ENCODE measurements at regions not wholly inside any gene's neighbourhood (a gene's known extent, or its start where the extent isn't known, plus 50 kb on each side); places are given as distances from the start of the nearest gene placed in this dataset.
A peak's percentile ranks its signal among the peaks of the same experiment; 100 is the strongest.
"Not testable (repeated sequence)": the region's sequence is repeated elsewhere in the genome, so short reads cannot be mapped to it uniquely, and the experiment has no call there.

DNA sequence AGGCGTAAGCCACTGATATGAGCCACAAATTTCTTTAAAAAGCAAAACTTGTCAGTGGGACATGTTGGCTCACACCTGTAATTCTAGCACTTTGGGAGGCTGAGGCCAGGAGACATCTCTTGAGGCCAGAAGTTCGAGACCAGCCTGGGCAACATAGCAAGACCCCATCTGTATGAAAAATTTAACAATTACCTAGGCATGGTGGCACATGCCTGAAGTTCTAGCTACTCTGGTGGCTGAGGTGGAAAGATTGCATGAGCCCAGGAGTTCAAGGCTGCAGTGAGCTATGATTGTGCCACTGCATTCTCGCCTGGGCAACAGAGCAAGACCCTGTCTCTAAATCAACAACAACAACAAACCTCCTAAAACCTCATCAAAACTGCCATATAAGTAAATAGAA is 147.6 kb upstream of the BARHL2 start:
- no peaks in the 10 kb centered on the region for H3K27me3 Mint-ChIP-seq
- peaks cover 1% of the 10 kb centered on the region for H3K36me3 Mint-ChIP-seq
- H3K9me3 Mint-ChIP-seq, result peaks cover 0 to 9% (median 0%) of the 10 kb centered on the region in 3 donors
- no peak overlapping the region for H3K4me3 Mint-ChIP-seq
- no peak overlapping the region for H3K27ac Mint-ChIP-seq
- peaks cover 0 to 4% (median 0%) of the 10 kb centered on the region in 3 donors for H3K4me1 Mint-ChIP-seq

DNA sequence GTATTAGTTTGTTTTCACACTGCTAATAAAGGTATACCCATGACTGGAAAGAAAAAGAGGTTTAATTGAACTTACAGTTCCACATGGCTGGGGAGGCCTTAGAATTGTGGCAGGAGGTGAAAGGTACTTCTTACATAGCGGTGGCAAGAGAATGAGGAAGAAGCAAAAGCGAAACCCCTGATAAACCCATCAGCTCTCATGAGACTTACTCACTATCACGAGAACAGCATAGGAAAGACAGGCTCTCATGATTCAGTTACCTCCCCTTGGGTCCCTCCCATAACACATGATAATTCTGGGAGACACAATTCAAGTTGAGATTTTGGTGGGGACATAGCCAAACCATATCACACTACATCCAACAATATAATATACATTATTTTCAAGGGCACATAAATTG is 145.7 kb upstream of the BARHL2 start:
- H3K4me3 Mint-ChIP-seq, result no peak overlapping the region
- no peaks in the 10 kb centered on the region for H3K27me3 Mint-ChIP-seq
- H3K27ac Mint-ChIP-seq, result no peak overlapping the region
- peaks cover 0 to 9% (median 0%) of the 10 kb centered on the region in 3 donors for H3K9me3 Mint-ChIP-seq
- no peaks in the 10 kb centered on the region for H3K4me1 Mint-ChIP-seq
- peaks cover 1% of the 10 kb centered on the region for H3K36me3 Mint-ChIP-seq

DNA sequence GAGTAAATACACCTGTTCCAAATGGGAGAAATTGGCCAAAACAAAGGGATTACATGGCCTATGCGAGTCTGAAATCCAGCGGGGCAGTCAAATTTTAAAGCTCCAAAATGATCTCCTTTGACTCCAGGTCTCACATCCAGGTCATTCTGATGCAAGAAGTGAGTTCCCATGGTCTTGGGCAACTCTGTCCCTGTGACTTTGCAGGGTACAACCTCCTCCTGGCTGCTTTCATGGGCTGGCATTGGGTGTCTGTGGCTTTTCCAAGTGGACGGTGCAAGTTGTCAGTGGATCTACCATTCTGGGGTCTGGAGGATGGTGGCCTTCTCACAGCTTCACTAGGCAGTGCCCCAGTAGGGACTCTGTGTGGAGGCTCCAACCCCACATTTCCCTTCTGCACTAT is 144.3 kb upstream of the BARHL2 start:
- not testable (repeated sequence) for H3K4me3 Mint-ChIP-seq, H3K36me3 Mint-ChIP-seq, H3K9me3 Mint-ChIP-seq, H3K27ac Mint-ChIP-seq, H3K27me3 Mint-ChIP-seq, H3K4me1 Mint-ChIP-seq

DNA sequence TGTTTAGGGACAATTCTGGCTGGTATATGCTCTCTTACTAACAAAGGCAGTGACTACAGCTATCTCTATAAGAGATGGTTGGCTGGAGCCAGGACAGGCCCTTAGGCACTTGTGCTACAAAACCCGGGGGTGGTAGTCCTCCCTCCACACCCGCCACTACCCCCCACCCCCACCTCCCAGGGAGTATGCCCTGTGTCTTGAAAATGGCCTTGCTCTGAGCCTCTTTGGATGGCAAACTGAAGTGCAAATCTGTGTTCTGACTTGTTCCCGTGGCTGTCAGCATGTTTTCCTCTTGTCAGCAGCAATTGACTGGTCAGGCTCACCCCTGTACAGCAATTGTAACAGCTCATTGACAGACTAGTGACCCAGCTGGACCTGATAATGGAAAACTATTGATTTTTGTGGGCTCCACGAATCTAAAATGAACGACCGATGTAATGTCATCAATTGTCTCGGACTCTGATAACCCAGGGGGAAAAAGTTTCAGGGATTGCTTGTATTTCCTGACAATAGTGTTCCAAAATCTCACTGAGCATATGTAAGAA is 139.4 kb upstream of the BARHL2 start:
- H3K9me3 Mint-ChIP-seq, result peaks cover 0 to 6% (median 0%) of the 10 kb centered on the region in 3 donors
- no peak overlapping the region for H3K4me3 Mint-ChIP-seq
- H3K27ac Mint-ChIP-seq, result no peak overlapping the region
- H3K36me3 Mint-ChIP-seq, result no peaks in the 10 kb centered on the region
- peaks cover 3 to 5% (median 4%) of the 10 kb centered on the region in 3 donors for H3K4me1 Mint-ChIP-seq
- H3K27me3 Mint-ChIP-seq, result peaks cover 21% of the 10 kb centered on the region

DNA sequence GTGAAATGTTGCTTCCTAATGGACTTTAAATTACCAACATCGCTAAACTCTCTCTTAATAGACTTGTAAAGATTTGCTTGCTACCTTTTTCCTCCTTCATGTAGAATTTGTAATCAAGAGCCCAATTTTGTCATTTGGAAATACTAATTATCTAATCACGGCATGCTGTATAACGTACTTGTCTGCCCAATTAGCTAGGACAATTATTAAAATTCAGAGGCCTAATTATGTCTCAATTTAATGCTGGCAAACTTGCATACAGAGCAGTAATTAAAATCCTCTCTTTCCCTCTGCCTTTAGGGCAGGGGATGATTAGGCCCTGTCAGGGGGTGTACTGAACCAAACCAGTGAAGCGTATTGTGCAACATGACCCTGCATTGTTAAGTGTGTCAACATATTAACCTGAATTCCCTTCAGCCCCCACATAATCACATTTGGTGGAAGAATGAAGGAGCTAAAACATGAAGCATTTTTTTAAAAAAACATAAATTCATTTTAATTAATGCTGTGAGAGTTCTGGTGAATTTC is 137.4 kb upstream of the BARHL2 start:
- no peaks in the 10 kb centered on the region for H3K36me3 Mint-ChIP-seq
- H3K4me1 Mint-ChIP-seq, result peaks cover 3 to 10% (median 6%) of the 10 kb centered on the region in 3 donors
- H3K27ac Mint-ChIP-seq, result no peak overlapping the region
- no peak overlapping the region for H3K4me3 Mint-ChIP-seq
- H3K9me3 Mint-ChIP-seq, result no peaks in the 10 kb centered on the region
- peaks cover 29% of the 10 kb centered on the region for H3K27me3 Mint-ChIP-seq

DNA sequence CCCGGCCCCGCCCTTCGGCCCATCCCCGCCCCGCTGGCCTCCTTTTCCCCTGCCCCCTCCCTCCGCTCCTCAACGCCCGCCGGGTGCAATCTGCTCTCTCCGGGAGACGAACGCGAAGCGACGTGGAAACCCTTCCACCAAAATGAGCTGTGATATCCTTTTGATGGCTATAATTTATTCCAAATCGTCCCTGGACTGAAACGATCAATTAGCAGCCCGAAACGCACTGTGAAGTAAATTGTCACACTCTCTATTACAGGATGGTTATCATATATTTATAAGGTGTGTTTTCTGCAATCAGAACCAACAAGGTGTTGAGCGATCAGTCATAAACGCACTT is 134.6 kb upstream of the BARHL2 start:
- Mint-ChIP-seq H3K4me1 (peaks cover 3 to 10% (median 6%) of the 10 kb centered on the region in 3 donors), H3K9me3 (peaks cover 0 to 3% (median 0%) of the 10 kb centered on the region in 3 donors), H3K4me3 (peak overlapping the region; percentile 79 to 95 (median 92)), H3K27me3 (peaks cover 28% of the 10 kb centered on the region), H3K36me3 (no peaks in the 10 kb centered on the region), H3K27ac (no peak overlapping the region)

DNA sequence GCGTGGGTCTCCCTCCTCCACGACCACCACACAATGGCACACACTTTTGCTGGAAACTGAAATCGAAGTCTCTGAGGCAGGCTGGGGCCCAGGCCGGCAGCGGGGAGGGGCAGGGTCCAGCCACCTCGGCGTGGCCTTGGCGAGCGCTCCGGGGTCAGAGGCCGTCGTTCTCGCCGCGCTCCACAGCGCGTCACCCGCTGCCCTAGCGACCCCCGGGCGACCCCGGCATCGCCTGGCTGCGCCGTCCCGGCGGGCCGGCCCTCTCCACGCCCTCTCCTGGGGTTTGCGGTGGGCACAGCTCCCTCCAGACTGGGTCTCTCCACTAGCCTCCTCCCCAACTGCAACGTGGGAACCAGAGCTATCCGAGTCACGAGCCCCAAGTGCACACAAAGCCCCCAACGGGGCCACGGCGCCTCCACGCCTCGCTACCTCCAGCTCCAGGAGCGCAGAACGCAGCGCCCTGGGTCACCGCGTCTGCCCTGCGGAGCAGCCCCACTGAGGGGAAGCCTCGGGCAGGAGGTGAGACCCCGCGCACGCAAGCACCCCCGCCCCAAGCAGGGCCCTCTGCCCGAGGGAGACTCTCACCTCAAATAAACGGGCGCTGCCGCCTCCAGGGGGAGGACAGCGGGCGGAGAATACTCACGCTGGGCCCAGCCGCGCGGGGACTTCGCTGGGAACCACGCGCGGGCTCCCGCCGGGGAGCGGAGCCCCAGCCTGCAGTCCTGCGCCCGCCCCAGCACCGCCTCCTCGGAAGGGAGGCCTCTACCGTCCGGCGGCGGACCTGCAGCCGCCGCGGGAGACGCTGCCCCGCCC is 134.0 kb upstream of the BARHL2 start:
- H3K36me3 Mint-ChIP-seq, result no peaks in the 10 kb centered on the region
- peaks cover 3 to 10% (median 6%) of the 10 kb centered on the region in 3 donors for H3K4me1 Mint-ChIP-seq
- H3K4me3 Mint-ChIP-seq, result peak overlapping the region; percentile 84 to 96 (median 94)
- H3K27me3 Mint-ChIP-seq, result peaks cover 26% of the 10 kb centered on the region
- H3K27ac Mint-ChIP-seq, result peak overlapping the region in 2 of 3 donors; percentile 32 to 63
- peaks cover 0 to 3% (median 0%) of the 10 kb centered on the region in 3 donors for H3K9me3 Mint-ChIP-seq

DNA sequence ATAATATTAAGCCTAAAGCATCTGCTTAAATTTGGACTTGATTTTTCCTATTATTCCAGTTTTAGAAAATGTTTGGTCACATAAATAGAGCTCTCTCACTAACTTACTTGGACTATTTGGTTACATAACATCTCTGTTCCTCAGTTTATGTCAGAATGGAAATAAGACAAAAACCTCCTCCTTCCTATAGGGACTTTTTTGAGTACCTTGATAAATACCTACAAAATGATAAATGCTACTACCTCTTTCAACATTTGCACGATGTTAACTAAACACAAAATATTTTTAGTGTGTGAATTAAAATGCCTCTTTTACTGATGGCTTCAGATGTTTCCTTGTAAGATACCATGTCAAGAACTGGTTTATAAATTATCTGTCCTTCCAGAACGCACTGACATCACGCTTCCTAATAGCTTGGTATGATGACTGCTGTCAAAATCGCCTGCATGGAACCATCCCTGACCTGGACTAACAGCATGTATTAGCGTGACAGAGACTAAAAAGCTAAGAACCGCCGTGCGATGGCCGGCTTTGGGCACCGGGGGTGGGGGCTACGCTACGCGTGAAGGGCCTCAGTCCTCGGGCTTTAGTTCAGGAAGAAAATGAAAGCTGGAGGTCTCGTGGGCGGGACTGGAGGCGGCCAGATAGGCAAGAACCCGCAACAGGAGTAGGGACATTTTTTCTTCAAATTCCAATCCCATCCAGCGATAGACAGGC is 133.2 kb upstream of the BARHL2 start:
- Mint-ChIP-seq H3K9me3 (peaks cover 0 to 3% (median 0%) of the 10 kb centered on the region in 3 donors), H3K27ac (peak overlapping the region in 2 of 3 donors; percentile 32 to 63), H3K36me3 (no peaks in the 10 kb centered on the region), H3K27me3 (peaks cover 26% of the 10 kb centered on the region), H3K4me1 (peaks cover 3 to 10% (median 6%) of the 10 kb centered on the region in 3 donors), H3K4me3 (peak overlapping the region; percentile 84 to 96 (median 94))

DNA sequence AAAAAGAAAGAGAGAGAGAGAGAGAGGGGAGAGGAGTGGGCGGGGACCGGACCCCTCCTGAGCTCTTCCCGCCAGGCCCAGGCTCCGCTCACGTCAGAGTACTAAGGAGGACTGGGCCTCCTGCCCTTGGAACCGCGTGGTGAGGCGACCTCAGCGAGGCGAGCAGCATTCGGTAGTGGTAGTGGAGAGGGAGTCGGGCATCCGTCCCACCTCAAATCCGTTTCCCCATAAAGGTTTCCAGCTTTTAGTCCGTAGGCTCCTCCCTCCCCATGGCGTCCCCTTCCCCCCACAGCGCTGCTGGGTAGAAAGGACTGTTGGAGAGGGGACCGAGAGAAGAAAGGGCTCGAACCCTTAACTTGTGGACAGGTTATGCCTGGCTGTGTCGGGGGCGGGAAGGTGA is 124.4 kb upstream of the BARHL2 start:
- no peak overlapping the region for H3K4me3 Mint-ChIP-seq
- no peaks in the 10 kb centered on the region for H3K36me3 Mint-ChIP-seq
- peaks cover 5 to 11% (median 5%) of the 10 kb centered on the region in 3 donors for H3K4me1 Mint-ChIP-seq
- H3K27me3 Mint-ChIP-seq, result peaks cover 52% of the 10 kb centered on the region
- peaks cover 0 to 2% (median 0%) of the 10 kb centered on the region in 3 donors for H3K9me3 Mint-ChIP-seq
- H3K27ac Mint-ChIP-seq, result no peak overlapping the region

DNA sequence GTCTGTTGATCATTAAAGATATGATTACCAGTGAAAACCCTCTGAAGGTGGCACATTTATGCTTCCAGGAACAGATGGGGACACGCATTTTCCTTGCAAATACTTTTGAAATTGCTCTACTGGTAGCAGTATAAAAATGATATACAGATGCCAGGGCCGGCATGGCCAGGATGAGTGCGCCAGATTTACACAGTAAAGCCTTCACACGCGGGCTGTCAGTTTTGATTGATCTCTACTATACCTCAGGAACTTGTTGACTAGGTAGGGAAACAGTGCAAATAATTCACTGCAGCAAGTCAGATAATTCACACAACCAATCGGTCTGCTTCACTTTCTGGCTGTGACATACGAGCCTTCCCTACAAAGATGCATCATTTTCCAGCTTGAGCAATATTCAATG is 123.2 kb upstream of the BARHL2 start:
- H3K27ac Mint-ChIP-seq, result no peak overlapping the region
- H3K27me3 Mint-ChIP-seq, result peaks cover 57% of the 10 kb centered on the region
- H3K36me3 Mint-ChIP-seq, result no peaks in the 10 kb centered on the region
- peaks cover 6 to 13% (median 6%) of the 10 kb centered on the region in 3 donors for H3K4me1 Mint-ChIP-seq
- no peak overlapping the region for H3K4me3 Mint-ChIP-seq
- peaks cover 0 to 2% (median 0%) of the 10 kb centered on the region in 3 donors for H3K9me3 Mint-ChIP-seq

DNA sequence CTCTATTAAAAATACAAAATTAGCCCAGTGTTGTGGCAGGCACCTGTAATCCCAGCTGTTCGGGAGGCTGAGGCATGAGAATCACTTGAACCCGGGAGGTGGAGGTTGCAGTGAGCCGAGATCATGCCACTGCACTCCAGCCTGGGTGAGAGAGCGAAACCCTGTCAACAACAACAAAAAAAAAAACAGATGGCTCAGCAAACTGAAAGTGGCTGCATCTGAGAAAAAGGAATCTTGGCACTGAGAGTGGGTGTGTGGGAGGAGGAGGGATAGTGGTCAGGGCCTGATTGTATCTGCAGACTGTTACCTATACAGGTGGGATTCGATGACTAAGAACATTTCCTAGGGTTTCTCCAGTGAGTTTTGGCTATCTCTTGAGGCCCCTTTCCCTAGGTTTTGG is 122.2 kb upstream of the BARHL2 start:
- H3K36me3 Mint-ChIP-seq, result no peaks in the 10 kb centered on the region
- H3K4me1 Mint-ChIP-seq, result peaks cover 12 to 21% (median 13%) of the 10 kb centered on the region in 3 donors
- H3K27ac Mint-ChIP-seq, result no peak overlapping the region
- peaks cover 64% of the 10 kb centered on the region for H3K27me3 Mint-ChIP-seq
- no peak overlapping the region for H3K4me3 Mint-ChIP-seq
- H3K9me3 Mint-ChIP-seq, result peaks cover 0 to 5% (median 0%) of the 10 kb centered on the region in 3 donors

DNA sequence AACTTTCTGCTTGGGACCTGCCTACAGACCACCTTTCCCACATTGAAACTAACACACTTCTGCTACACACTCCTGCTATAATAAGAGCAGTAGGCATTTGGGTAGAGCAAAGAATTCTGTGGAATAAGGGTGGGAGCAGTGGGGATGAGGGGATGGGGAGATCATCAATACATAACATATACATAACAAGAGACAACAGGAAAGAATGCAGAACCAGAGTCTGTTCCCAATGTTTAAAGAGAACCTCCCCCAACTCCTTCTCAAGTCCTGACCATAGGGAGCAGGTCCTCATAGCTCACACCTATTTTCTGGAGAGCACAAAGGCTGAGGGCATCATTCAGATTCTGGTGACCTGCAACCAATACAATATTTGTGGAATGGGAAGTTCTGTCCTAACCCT is 121.6 kb upstream of the BARHL2 start:
- Mint-ChIP-seq H3K4me1 (peaks cover 13 to 21% (median 14%) of the 10 kb centered on the region in 3 donors), H3K9me3 (peaks cover 0 to 11% (median 0%) of the 10 kb centered on the region in 3 donors), H3K27ac (no peak overlapping the region), H3K27me3 (peaks cover 66% of the 10 kb centered on the region), H3K36me3 (no peaks in the 10 kb centered on the region), H3K4me3 (no peak overlapping the region)

DNA sequence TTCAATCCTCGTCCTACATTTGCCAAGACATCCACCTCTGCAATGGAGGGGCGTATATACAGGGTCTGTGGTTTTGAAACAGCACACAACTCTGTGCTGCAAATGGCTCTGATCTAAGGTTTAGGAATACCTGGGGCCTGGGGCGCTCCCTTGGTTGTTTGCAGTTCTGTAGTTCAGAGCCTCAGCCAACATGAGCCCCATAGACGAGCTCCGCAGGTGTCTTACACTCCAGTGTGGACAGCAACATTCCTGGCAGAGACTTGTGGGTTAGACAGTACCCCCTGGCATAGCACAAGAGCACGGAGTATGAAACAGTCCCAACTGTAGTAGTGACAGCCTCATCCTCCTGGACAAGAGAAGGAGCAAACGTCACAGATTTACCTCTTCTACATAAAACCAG is 120.3 kb upstream of the BARHL2 start:
- no peak overlapping the region for H3K4me3 Mint-ChIP-seq
- peaks cover 13 to 21% (median 14%) of the 10 kb centered on the region in 3 donors for H3K4me1 Mint-ChIP-seq
- H3K36me3 Mint-ChIP-seq, result no peaks in the 10 kb centered on the region
- H3K27ac Mint-ChIP-seq, result no peak overlapping the region
- peaks cover 0 to 12% (median 0%) of the 10 kb centered on the region in 3 donors for H3K9me3 Mint-ChIP-seq
- peaks cover 79% of the 10 kb centered on the region for H3K27me3 Mint-ChIP-seq

DNA sequence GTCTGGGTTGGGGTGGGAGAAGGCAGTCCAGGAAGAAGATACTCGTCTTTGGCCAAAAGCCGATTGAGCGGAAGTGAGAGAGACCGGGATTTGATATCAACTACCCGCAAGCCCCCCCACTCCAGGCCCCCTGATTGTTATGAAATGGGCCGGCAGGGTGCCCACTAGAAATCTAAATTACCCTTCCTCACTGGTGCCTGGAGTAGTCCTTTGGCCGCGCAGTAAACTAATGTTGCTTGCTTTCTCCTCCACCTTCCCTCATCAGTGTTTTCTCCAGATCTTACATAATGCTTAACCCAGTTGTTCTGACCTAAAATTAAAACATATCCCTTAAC is 119.2 kb upstream of the BARHL2 start:
- peak overlapping the region; percentile 6 to 78 (median 27) for H3K4me3 Mint-ChIP-seq
- H3K9me3 Mint-ChIP-seq, result peaks cover 0 to 12% (median 0%) of the 10 kb centered on the region in 3 donors
- H3K36me3 Mint-ChIP-seq, result no peaks in the 10 kb centered on the region
- peaks cover 13 to 21% (median 14%) of the 10 kb centered on the region in 3 donors for H3K4me1 Mint-ChIP-seq
- peaks cover 85% of the 10 kb centered on the region for H3K27me3 Mint-ChIP-seq
- no peak overlapping the region for H3K27ac Mint-ChIP-seq

All from IgD-negative memory B cell (primary cell).